GM12878 (cell line): ENCODE measurements at regions not wholly inside any gene's neighbourhood (a gene's known extent, or its start where the extent isn't known, plus 50 kb on each side); places are given as distances from the start of the nearest gene placed in this dataset.

ENCODE experiments used
- KDM1A ChIP-seq: fragments of 200-600 bp; sonication (generic); IDR thresholded peaks from 2 replicates; pipeline ENCODE4 v1.6.1; 2016; ENCODE audit warnings: borderline replicate concordance
- RAD21 ChIP-seq: IDR thresholded peaks from 2 replicates; pipeline ENCODE4 v1.6.1; 2011; ENCODE audit warnings: mild to moderate bottlenecking, low read depth, low read length, moderate library complexity; ENCODE audit not compliant: insufficient read depth
- SIN3A ChIP-seq: IDR thresholded peaks from 2 replicates; pipeline ENCODE4 v1.6.1; 2012; ENCODE audit warnings: low read depth, low read length, improper control_type of control experiment
- YBX1 ChIP-seq: fragments of 450-650 bp; IDR thresholded peaks from 2 replicates; pipeline ENCODE4 v1.6.1; 2016; ENCODE audit warnings: antibody characterized with exemption
- TF ChIP-seq, protein P1 (sequence below), 3 experiments: IDR thresholded peaks in 2 of 3; conservative IDR thresholded peaks in 1 of 3; 2 replicates each; pipeline ENCODE4 v1.5.1; 2011; ENCODE audit warnings: low read depth in 3 of 3, low read length in 3 of 3, mild to moderate bottlenecking in 3 of 3, control low read depth in 2 of 3, moderate library complexity in 2 of 3, inconsistent platforms in 1 of 3, mixed read lengths in 1 of 3; ENCODE audit not compliant: control insufficient read depth in 2 of 3, insufficient read depth in 1 of 3; ENCODE audit errors: extremely low read depth in 1 of 3
- TF ChIP-seq, protein P2 (sequence below): IDR thresholded peaks from 2 replicates; pipeline ENCODE4 v1.6.1; 2012; ENCODE audit warnings: mild to moderate bottlenecking, low read depth, low read length

GRCh38 chr10:22087402-22087738 is 83.8 kb upstream of the DNAJC1 start:
- TF ChIP-seq, protein P1, sequence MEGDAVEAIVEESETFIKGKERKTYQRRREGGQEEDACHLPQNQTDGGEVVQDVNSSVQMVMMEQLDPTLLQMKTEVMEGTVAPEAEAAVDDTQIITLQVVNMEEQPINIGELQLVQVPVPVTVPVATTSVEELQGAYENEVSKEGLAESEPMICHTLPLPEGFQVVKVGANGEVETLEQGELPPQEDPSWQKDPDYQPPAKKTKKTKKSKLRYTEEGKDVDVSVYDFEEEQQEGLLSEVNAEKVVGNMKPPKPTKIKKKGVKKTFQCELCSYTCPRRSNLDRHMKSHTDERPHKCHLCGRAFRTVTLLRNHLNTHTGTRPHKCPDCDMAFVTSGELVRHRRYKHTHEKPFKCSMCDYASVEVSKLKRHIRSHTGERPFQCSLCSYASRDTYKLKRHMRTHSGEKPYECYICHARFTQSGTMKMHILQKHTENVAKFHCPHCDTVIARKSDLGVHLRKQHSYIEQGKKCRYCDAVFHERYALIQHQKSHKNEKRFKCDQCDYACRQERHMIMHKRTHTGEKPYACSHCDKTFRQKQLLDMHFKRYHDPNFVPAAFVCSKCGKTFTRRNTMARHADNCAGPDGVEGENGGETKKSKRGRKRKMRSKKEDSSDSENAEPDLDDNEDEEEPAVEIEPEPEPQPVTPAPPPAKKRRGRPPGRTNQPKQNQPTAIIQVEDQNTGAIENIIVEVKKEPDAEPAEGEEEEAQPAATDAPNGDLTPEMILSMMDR (IDR thresholded peaks at IDR 0.05 in 2 of 3, conservative IDR thresholded peaks at IDR 0.05 in 1 of 3; ENCODE audit: control insufficient read depth in 2 of 3, extremely low read depth in 1 of 3, insufficient read depth in 1 of 3, low read depth in 3 of 3, low read length in 3 of 3): no peak
- TF ChIP-seq SIN3A: no peak
- no peak for TF ChIP-seq RAD21
- TF ChIP-seq KDM1A: no peak
- TF ChIP-seq, protein P2, sequence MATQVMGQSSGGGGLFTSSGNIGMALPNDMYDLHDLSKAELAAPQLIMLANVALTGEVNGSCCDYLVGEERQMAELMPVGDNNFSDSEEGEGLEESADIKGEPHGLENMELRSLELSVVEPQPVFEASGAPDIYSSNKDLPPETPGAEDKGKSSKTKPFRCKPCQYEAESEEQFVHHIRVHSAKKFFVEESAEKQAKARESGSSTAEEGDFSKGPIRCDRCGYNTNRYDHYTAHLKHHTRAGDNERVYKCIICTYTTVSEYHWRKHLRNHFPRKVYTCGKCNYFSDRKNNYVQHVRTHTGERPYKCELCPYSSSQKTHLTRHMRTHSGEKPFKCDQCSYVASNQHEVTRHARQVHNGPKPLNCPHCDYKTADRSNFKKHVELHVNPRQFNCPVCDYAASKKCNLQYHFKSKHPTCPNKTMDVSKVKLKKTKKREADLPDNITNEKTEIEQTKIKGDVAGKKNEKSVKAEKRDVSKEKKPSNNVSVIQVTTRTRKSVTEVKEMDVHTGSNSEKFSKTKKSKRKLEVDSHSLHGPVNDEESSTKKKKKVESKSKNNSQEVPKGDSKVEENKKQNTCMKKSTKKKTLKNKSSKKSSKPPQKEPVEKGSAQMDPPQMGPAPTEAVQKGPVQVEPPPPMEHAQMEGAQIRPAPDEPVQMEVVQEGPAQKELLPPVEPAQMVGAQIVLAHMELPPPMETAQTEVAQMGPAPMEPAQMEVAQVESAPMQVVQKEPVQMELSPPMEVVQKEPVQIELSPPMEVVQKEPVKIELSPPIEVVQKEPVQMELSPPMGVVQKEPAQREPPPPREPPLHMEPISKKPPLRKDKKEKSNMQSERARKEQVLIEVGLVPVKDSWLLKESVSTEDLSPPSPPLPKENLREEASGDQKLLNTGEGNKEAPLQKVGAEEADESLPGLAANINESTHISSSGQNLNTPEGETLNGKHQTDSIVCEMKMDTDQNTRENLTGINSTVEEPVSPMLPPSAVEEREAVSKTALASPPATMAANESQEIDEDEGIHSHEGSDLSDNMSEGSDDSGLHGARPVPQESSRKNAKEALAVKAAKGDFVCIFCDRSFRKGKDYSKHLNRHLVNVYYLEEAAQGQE: no peak
- no peak for TF ChIP-seq YBX1
